DMS114 treated with DMSO at 0.1 percent for 48 hours (cell line): ENCODE measurements at regions not wholly inside any gene's neighbourhood (a gene's known extent, or its start where the extent isn't known, plus 50 kb on each side); places are given as distances from the start of the nearest gene placed in this dataset.

Experiments used
- DNase-seq: peaks from one replicate; lab custom pipeline; 2025; ENCODE audit not compliant: unreplicated experiment; lab: John Stamatoyannopoulos, UW

DNA sequence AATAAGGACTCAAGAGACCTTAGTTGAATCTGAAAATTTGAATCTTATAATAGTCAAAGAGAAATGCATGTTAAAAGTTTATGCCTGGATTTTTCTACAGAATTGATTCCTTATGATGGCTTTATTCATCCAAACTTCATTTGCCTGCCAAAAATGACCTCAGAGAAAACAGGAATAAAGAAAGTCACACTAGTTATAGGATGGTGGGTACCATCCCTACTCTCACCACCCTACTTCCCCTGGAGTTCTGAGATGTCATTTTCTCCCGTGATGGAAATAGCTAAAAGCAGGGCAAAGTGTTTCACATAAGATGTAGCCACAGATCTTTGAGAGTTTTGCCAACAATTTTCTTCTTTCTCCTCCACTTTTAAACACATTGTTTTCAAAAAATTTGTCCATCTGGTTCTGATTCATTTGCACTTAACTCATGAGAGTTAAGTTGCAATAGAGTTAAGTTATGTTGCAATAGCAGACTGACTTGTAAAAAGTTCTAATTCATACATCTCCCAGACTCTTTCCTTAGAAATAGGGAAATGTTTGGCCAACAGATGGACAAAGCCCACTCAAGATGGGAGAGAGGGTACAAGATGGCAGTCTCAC is 384.6 kb downstream of the PLPP3 start:
- no peak for DNase-seq

DNA sequence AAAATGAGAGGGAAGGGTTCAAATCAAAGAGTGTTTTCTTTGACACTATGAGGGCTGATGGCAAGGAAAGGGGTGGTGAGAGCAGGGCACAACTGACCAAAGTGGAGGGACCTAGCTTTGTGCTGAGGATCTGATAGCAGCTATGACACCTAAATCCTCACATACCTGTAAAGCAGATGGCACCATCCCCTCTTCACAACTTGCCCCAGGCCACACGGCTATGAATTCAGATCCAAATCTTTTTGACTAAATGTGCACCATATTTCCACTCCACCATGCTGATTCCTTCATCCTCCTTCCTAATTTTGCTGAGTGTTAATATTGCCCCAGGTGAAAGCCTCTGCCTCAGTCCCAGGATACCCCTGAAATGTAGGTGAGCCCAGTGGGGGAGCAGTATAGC is 385.7 kb downstream of the PLPP3 start:
- no peak for DNase-seq

DNA sequence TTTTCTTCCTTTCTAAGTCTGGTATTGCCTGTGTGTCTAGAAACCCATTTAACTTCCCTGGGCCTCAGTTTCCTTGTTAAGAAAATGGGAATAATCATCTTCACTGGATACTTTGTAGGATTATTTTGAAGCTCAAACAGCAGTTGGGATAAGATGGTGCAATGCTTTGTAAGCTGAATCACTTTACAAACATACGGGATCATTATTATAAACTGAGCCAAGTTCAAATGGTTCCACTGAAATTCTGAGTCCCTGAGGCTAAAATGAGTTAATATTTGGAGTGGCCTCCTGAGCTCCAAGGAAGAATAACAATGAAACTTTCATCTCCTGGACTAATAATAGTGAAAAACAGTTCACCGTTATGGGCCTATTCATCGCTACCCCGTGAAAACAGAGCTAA is 388.0 kb downstream of the PLPP3 start:
- no peak for DNase-seq

DNA sequence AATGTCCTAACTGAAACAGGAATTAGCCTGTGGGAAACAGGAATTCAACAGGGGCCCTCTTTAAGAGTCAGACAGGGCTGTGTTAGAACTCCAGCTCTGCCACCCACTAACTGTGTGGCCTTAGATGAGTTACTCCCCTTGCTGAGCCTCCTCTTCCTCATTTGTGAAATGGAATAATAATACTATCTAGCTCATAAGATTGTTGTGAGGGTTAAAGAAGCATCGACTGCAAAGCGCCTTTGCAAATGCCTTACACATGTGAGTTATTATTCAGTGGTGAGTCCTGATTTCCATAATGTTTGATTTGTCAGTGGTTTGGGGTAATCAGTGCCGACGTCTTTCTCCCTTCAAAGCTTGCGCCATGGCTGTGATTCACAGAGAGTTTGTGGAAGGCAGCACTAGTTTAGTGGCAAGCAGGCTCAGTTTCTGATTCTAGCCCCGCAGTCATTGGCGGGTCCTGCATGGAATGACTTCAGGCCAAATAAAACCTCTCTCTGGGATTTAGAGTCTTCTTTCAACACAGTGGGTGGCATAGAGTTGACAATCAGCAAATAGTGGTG is 388.5 kb downstream of the PLPP3 start:
- no peak for DNase-seq

DNA sequence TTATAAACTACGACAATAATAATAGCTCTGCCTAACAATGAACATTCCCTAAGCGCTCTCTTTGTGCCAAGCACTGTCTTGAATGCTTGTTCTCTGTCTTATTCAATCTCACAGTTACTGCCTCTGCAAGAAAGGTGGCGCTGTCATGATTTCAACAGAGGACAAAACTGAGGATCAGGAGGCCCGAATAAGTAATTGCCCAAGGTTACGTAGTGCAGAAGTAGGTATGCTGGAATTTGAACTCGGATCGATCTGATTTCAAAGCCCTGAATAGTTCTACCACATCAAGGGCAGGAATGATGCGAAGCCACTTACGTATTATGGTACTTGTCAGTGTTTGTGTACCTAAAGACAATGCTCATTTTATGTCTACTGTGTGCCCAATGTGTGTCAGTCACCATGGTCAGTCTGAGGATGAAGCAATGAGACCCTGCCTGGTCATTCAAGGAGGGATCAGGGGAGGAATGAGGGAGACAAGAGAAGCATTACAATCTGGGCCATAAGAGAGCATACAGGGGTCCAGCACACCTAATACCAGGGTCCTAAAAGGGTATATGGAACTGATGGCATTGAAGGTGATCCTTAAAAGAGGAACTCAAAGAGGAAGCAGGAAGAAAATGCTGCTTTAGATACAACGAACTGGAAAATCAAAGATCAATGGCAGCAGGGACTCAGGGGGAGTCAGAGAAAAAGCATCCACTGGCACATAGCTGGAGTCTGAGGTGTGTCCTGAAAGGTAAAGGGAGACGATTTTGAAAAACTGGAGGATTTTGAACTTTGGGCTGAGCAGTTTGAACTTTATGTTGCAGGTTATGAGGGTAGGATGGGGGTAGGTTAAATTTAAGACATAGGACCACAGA is 389.2 kb downstream of the PLPP3 start:
- DNase-seq = no peak

DNA sequence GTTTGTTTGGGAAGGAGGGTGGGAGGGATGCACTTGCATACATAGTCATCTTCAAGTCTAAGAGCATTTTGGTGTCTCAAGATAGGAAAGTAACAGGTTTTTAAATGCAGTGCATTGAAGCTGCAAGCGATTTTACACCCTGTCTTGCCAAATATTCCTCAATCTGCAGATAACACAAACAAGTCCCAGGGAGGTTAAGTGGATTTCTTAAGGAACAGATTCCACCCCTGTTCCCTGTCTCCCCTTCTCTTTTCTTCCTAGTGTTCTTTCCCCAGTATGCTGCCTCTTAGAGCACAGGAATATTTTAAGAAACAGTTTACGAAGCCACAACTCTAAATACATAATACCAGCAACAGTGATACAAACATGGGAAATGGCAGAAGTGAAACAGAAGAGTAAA is 389.9 kb downstream of the PLPP3 start:
- no peak for DNase-seq

DNA sequence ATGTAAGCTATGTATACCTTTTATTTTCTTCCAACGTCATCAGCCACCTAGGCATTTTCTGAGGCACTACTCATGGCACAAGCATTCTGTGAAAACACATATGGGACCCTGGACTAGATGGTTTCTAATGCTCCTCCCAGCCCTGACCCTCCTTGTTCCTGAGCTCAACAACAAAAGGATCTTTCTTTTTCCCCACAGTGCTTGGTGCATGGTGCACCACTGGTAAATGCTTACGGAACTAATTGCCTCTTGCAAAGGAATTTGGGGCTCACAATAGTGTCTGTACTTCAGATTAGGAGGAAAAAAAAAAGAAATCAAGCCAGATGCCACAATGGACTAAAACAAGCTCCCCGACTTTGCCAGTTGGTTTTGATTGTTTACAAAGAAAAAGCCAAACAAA is 390.5 kb downstream of the PLPP3 start:
- DNase-seq = no peak

DNA sequence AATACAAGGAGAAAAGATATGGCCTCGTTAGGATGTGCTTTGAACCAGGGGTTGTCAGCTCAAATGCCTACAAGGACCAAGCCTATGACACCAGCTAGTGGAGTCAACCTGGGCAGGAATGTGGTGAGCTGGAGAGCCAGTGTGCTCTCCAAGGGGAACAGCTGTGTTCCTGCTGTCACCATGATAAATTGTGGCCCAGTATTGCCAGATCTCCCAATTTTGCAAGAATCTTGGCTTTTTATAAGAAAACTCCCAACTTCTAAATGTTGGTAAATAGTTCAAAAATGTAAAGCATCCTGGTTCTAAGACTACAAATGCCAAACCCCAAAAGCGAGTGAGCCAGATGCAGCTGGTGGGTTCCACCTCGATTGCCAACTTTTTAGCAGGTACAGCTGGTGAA is 391.1 kb downstream of the PLPP3 start:
- no peak for DNase-seq

DNA sequence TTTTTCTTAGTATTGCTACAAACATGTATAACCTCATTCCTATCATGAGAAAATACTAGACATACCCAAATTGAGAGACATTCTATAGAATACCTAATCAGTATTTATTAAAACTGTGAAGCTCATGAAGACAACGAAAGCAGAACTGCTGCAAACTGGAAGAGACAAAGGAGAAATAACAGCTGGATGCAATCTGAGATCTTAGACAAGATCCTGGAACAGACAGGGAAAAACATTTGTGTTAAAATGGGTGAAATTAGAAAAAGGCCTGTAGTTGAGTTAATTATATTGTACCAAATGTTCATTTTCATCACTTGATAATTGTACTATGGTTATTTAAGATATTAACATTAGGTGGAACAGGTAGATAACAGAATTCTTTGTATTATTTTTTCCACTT is 392.0 kb downstream of the PLPP3 start:
- DNase-seq = no peak

DNA sequence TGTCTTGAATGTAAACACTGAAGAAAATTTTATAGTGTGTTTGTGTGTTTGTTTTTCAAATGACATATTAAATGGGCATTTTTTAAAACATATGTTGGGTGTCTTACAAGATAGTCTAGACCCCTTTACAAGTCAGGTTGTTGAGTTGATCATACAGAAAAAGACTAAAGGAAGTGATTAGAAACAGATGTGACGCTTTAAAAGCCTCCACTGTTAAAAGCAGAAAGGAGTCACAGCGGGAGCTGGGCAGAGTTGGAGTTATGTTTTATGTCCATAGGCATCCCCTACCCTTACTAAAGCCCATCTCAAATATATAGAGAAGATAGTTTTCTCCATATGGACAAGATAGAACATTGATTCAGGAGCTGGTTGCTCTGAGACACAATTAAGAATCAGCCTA is 393.9 kb downstream of the PLPP3 start:
- no peak for DNase-seq

DNA sequence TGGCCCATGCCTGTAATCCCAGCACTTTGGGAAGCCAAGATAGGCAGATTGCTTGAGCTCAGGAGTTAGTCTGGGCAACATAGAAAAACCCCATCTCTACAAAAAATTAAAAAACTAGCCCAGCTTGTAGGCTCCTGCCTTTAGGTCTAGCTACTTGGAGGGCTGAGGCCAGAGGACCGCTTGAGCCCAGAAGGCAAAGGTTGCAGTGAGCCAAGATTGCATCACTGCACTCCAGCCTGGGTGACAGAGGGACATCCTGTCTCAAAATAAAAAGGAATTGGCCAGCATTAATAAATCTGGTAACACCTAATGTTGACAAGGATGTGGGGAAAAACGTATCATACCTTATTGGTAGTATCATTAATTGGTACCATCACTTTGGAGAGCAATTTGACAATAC is 396.2 kb downstream of the PLPP3 start:
- DNase-seq = no peak

DNA sequence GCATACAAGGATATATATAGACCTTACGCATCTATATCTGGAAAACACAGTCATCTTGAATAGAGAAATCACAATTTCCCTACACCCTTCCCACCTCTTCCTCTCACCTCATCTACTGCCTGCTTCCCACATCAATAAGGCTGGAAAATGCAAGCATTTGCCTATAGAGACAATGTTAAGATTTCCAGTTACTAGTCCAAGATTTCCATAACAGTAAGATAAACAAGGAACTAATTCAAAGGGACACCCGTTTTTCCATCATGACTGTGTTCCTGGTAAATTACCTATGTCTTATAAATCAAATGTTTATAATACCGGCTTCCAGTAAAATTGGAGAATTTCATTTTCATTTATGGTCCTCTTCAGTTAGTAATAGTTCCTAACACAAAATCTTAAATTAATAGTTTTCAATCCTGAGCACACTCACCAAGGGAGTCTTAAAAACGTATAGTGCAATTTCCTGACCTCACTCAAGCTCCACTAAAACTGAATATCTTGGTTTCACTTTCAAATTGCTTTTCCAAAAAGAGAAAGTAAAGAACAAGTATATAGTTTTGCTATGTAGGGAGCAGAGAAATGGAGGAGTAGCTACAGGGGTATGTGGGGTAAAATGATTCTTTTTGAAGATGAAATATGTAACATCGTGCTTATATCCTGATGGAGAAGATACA is 398.7 kb downstream of the PLPP3 start:
- DNase-seq = no peak

DNA sequence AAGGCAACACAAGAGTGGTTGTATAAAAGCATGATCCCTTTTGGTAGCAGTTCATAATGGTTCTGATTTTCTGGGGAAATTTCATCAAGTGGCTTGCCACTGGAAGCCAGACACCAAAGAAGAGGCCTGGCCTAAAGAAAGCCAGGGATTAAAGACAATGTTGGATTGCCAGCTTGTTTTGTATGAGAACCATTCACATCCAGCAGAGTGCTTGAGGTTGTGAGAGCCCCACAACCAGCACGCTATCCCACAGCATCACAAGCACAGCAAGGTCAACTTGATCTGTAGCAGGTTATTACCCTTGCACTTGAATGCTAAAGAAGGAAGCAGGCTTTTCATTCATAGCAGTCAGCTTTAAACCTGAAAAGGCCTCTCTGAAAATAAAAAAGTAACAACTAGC is 399.8 kb downstream of the PLPP3 start:
- no peak for DNase-seq

DNA sequence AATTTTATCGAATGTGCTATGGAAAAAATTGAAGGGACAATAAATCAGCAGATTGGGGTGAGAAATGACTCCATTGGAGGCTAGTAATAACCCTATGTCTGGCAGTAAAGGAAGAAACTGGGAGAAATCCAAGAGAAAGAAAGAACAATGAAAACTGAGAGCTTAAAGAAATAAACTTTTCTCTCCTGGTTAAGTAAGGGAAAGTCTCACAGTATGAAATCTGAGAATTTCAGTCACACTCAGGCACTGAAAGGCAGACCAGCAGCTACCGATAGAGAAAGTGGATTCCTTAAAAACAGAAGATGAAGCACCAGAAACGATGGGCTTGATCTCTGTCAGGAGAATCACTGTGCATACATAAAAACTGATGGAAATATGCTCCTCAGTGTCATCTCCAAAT is 404.2 kb downstream of the PLPP3 start:
- no peak for DNase-seq

DNA sequence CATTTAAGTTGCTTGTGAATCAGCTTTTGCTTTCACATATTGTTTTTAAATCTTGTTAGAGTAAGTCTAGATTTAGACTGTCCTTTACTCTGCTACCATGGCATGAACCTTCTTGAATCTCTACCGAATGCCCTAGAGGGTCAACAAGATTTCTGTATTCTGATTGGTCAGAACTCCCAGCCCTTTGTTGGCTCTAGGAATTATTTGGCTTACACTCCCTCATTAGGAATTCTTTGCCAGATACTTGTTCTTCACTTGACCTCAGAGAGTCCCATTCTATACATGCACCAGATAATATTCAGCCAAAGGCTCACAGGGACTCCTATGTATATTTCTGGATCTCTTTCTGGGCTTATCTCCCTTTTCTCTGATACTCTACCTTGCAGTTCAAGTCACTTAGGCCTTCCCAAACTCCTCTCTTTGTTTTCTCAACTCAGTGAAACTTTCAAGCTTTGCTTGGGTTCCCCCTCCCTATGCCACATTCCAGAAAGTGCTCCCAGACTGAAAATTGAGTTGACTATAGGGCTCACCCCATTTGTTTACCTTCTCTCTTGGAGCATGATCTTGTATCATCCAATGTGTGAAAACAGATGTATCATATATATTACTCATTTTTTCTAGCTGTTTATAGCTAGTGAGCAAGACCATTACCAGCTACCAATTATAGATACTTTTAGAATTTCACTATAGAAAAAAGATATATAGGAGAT is 405.0 kb downstream of the PLPP3 start:
- DNase-seq = no peak

DNA sequence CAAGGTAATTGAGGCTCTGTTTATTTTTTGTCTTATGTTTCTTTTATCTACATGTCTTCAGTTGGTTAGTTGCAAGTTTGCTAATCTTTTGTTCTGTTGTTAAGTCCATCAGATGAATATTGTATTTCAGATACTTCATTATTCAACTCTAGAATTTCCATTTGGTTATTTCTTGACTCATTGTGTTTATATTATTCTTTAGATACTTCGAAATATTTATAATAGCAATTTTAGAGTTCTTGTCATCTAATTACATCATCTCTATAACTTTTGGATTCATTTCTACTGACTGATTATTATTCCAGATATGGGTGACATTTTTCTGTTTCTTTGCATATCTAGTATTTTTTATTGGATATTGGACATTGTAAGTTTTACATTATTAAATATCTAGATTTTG is 405.6 kb downstream of the PLPP3 start:
- DNase-seq = no peak

DNA sequence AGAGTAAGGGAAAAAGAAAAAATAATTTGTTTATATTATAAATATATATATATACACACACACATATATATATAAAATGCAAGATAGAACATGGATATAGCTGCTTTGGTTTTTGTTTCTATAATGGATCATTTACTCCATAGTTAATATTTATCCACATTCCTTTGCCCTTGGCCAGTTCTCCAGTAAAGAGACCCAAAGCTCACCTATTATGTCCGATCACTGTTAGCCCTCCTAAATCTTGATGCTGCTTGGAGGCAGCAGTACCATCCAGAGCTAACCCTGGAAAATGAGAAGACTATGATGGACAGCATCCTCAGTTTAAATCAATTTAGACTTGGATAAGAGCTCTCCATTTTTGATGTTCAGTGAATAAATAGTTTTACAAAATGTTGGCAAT is 407.7 kb downstream of the PLPP3 start:
- DNase-seq = no peak

DNA sequence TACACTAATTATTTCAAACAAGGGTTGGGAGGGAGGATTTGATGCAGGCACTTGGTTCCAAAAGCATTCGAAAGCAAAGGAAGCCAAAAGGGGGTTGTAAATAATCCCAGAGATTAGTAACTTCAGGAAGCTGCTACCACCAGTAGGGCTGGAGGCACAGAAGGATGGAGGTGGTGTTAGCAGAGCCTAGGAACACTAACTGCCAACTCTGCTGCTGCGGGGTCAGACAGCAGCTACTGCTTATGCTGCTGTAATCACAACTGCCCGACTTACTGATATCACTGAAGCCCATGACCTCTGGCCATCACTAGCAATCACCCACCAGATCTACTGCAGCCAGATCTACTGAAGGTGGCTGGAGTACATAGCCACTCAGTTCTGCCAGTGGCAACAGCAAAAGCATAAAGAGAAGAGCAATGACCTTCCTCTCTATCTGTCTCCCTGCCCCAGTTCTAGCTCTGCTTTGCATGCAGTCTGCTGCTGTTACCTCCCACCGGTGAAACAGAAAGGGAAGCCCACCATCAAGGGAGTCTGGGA is 408.5 kb downstream of the PLPP3 start:
- no peak for DNase-seq

DNA sequence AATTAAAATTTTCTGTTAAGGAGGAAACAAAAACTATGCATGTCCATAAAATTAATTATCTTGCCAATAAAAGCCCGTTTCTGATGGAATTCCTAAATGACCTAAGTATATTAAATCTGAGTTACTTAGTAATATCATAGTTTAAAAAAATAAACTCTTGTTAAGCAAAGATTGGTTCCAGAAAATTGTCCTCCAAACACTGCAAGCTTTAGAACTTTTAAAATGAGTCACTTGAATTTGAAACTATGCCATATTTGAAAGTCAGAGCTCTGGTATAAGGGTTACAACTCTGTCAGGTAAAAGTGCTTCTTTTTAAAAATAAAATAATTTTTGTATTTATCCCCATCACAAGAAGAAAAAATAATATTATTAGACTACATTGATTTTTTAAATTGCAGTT is 409.5 kb downstream of the PLPP3 start:
- no peak for DNase-seq

DNA sequence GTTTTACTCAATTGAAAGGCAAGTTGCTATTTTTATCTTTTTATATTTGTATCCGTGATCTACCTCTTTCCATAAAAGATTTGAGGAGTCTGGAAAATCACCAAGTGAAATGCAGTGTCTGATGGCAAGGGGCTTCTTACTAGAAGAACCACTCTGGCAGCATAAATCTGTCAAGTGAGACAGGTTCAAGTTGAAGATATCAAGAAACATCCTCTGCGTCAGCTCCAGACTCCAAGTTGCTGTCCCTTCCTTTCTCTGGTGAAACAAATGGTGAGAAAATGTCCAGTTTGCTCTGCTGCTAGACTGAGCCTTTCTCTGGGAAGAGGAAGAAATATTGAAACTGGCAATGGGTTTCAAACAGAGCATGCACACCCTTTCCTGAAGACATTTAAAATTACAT is 411.2 kb downstream of the PLPP3 start:
- no peak for DNase-seq

DNA sequence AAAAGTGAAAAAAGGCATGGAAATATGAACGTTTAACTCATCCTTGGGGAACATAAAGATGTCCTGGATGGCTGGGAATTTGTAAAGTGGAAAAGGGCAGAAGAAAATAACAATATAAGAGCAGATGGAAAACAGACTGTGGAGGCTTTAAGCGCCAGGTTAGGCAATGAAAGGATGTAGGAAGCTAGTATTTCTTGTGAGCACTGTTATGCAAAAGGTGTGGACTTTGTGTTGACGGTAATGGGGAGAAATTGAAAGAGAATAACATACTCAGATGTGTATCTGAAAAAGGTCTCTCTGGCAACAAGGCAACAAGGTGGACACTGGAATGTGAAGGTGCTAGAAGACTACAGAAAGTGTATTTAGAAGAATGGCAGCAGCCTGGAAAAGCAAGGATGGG is 411.8 kb downstream of the PLPP3 start:
- DNase-seq = no peak
